ENCODE measurements at regions not wholly inside any gene's neighbourhood (a gene's known extent, or its start where the extent isn't known, plus 50 kb on each side); places are given as distances from the start of the nearest gene placed in this dataset.
A peak's percentile ranks its signal among the peaks of the same experiment; 100 is the strongest.

- BruUV-seq (replicated peaks) = no TSS peak
- Histone ChIP-seq H3K36me3 (ENCODE audit: insufficient read depth, low read length, poor library complexity, severe bottlenecking) (no peaks in the 10 kb centered on the region), H3K27me3 (replicated peaks; ENCODE audit: insufficient read depth, low read depth, low read length, poor library complexity) (no peaks in the 10 kb centered on the region), H3K4me3 (ENCODE audit: low read depth, low read length, poor library complexity, severe bottlenecking) (no peak overlapping the region), H3K9me3 (ENCODE audit: low read depth, low read length, poor library complexity, severe bottlenecking) (no peaks in the 10 kb centered on the region), H3K4me1 (ENCODE audit: insufficient read depth, low read length, poor library complexity, severe bottlenecking) (no peaks in the 10 kb centered on the region), H3K27ac (ENCODE audit: low read depth, low read length, poor library complexity, severe bottlenecking) (no peak overlapping the region)
- ChIA-PET CTCF (no interaction called here), POLR2A (ENCODE audit: low non-redundant PET) (no interaction called here)
- peak; percentile 51 for DNase-seq (ENCODE audit: low spot score)
- TF ChIP-seq CTCF (conservative IDR thresholded peaks at IDR 0.05; ENCODE audit: low read depth, low read length) = peak; percentile 59
- no peak for TF ChIP-seq EZH2 (IDR thresholded peaks at IDR 0.05; ENCODE audit: borderline replicate concordance, low read depth, low read length, poor library complexity, severe bottlenecking)
- intact Hi-C loops (cut with micrococcal nuclease; ENCODE audit: unreplicated experiment) = no loop called here
These were observed 579.4 kb upstream of the PRR20A start for GRCh38 chr13:56561327-56561726.

- TF ChIP-seq EZH2 (IDR thresholded peaks at IDR 0.05; ENCODE audit: borderline replicate concordance, low read depth, low read length, poor library complexity, severe bottlenecking) = no peak
- TF ChIP-seq CTCF (conservative IDR thresholded peaks at IDR 0.05; ENCODE audit: low read depth, low read length) = no peak
- ChIA-PET CTCF (no interaction called here), POLR2A (ENCODE audit: low non-redundant PET) (no interaction called here)
- no peaks in the 10 kb centered on the region for H3K27me3 ChIP-seq (replicated peaks; ENCODE audit: insufficient read depth, low read depth, low read length, poor library complexity)
- DNase-seq (ENCODE audit: low spot score) = no peak
- intact Hi-C loops (cut with micrococcal nuclease; ENCODE audit: unreplicated experiment) = no loop called here
- H3K27ac ChIP-seq (ENCODE audit: low read depth, low read length, poor library complexity, severe bottlenecking) = no peak overlapping the region
- H3K36me3 ChIP-seq (ENCODE audit: insufficient read depth, low read length, poor library complexity, severe bottlenecking) = no peaks in the 10 kb centered on the region
- H3K9me3 ChIP-seq (ENCODE audit: low read depth, low read length, poor library complexity, severe bottlenecking) = no peaks in the 10 kb centered on the region
- BruUV-seq (replicated peaks) = no TSS peak
- no peak overlapping the region for H3K4me3 ChIP-seq (ENCODE audit: low read depth, low read length, poor library complexity, severe bottlenecking)
- H3K4me1 ChIP-seq (ENCODE audit: insufficient read depth, low read length, poor library complexity, severe bottlenecking) = no peaks in the 10 kb centered on the region
These were observed 577.1 kb upstream of the PRR20A start for GRCh38 chr13:56563663-56564062.

- BruUV-seq (replicated peaks) = no TSS peak
- POLR2A ChIA-PET (ENCODE audit: low non-redundant PET) = no interaction called here
These were observed 553.7 kb upstream of the PRR20A start for GRCh38 chr13:56586976-56587375.

More at GRCh38 chr13:56586976-56587375, 553.7 kb upstream of the PRR20A start:
- H3K9me3 ChIP-seq (ENCODE audit: low read depth, low read length, poor library complexity, severe bottlenecking) = no peaks in the 10 kb centered on the region
- H3K4me3 ChIP-seq (ENCODE audit: low read depth, low read length, poor library complexity, severe bottlenecking) = no peak overlapping the region
- H3K27me3 ChIP-seq (replicated peaks; ENCODE audit: insufficient read depth, low read depth, low read length, poor library complexity) = no peaks in the 10 kb centered on the region
- no peaks in the 10 kb centered on the region for H3K4me1 ChIP-seq (ENCODE audit: insufficient read depth, low read length, poor library complexity, severe bottlenecking)
- CTCF ChIA-PET = no interaction called here
- no peak overlapping the region for H3K27ac ChIP-seq (ENCODE audit: low read depth, low read length, poor library complexity, severe bottlenecking)
- H3K36me3 ChIP-seq (ENCODE audit: insufficient read depth, low read length, poor library complexity, severe bottlenecking) = no peaks in the 10 kb centered on the region
- DNase-seq (ENCODE audit: low spot score) = no peak
- intact Hi-C loops (cut with micrococcal nuclease; ENCODE audit: unreplicated experiment) = no loop called here
- TF ChIP-seq EZH2 (IDR thresholded peaks at IDR 0.05; ENCODE audit: borderline replicate concordance, low read depth, low read length, poor library complexity, severe bottlenecking) (no peak), CTCF (conservative IDR thresholded peaks at IDR 0.05; ENCODE audit: low read depth, low read length) (no peak)
